Loucy (cell line): ENCODE measurements at regions not wholly inside any gene's neighbourhood (a gene's known extent, or its start where the extent isn't known, plus 50 kb on each side); places are given as distances from the start of the nearest gene placed in this dataset.

Experiments used
- EZH2phosphoT487 ChIP-seq: fragments of 200-600 bp; IDR thresholded peaks from 2 replicates; pipeline ENCODE4 v1.6.1; 2018; ENCODE audit warnings: antibody characterized with exemption, mild to moderate bottlenecking, moderate library complexity, borderline replicate concordance
- TF ChIP-seq, protein P1 (sequence below): fragments of 200-600 bp; sonication (generic); conservative IDR thresholded peaks from 2 replicates; pipeline ENCODE4 v1.5.1; 2014; ENCODE audit warnings: mild to moderate bottlenecking, antibody characterized with exemption, low read length

DNA sequence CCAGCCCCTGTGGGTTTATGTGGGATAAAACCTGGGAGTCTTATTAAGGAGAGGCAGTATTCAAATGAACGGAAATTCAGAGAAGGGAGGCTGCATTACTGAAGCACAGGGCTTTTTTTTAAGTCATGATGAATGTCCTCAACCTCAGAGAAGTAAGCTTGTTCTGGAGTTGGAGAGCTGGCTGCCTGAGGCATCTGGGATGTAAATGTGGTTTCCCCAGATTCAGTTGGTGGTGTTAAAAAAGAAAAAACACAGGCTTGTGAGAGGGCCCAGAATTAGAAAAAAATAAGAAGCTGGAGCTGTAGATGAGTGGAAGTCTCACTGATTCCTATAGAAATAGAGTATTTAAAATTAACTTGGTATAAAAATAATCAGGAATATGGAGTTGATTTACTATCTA is 64.0 kb upstream of the GPR12 start:
- TF ChIP-seq, protein P1, sequence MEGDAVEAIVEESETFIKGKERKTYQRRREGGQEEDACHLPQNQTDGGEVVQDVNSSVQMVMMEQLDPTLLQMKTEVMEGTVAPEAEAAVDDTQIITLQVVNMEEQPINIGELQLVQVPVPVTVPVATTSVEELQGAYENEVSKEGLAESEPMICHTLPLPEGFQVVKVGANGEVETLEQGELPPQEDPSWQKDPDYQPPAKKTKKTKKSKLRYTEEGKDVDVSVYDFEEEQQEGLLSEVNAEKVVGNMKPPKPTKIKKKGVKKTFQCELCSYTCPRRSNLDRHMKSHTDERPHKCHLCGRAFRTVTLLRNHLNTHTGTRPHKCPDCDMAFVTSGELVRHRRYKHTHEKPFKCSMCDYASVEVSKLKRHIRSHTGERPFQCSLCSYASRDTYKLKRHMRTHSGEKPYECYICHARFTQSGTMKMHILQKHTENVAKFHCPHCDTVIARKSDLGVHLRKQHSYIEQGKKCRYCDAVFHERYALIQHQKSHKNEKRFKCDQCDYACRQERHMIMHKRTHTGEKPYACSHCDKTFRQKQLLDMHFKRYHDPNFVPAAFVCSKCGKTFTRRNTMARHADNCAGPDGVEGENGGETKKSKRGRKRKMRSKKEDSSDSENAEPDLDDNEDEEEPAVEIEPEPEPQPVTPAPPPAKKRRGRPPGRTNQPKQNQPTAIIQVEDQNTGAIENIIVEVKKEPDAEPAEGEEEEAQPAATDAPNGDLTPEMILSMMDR = no peak
- TF ChIP-seq EZH2phosphoT487 = no peak
